ENCODE measurements at regions not wholly inside any gene's neighbourhood (a gene's known extent, or its start where the extent isn't known, plus 50 kb on each side); places are given as distances from the start of the nearest gene placed in this dataset.

- no peak overlapping the region for H3K56ac ChIP-seq (ENCODE audit: insufficient read length, low read depth, low read length)
- H3K18ac ChIP-seq (ENCODE audit: insufficient read length, low read depth, low read length): no peak overlapping the region
- no peak overlapping the region for H4K91ac ChIP-seq (ENCODE audit: insufficient read length, low read depth, low read length)
- H3K27me3 ChIP-seq (ENCODE audit: insufficient read depth, low read length): no peaks in the 10 kb centered on the region; the same call in 1 of the 2 replicates
- no peak overlapping the region for H2BK15ac ChIP-seq (ENCODE audit: low read depth, low read length)
- H3K4me2 ChIP-seq (ENCODE audit: insufficient read depth, insufficient read length, low read length): no peak overlapping the region
- no peak overlapping the region for H4K8ac ChIP-seq (replicated peaks; ENCODE audit: insufficient read length, low read depth, low read length)
- no peak overlapping the region for H2BK5ac ChIP-seq (ENCODE audit: insufficient read length, low read length)
- no peak overlapping the region for H2BK12ac ChIP-seq (ENCODE audit: insufficient read length, low read depth, low read length)
- no peak overlapping the region for H3K9ac ChIP-seq (ENCODE audit: extremely low read depth, insufficient read length, low read length)
- H3K27ac Mint-ChIP-seq: no peak overlapping the region
- H3T11ph ChIP-seq (ENCODE audit: low read length): no peak overlapping the region
- no peaks in the 10 kb centered on the region for H3K79me1 ChIP-seq (ENCODE audit: insufficient read depth, low read depth, low read length, poor library complexity, severe bottlenecking)
- H3K23ac ChIP-seq (ENCODE audit: insufficient read length, low read depth, low read length): no peak overlapping the region
- H3K79me2 ChIP-seq (ENCODE audit: insufficient read depth, low read length): no peaks in the 10 kb centered on the region
- H4K20me1 ChIP-seq (ENCODE audit: control insufficient read depth, insufficient read depth, insufficient read length): no peaks in the 10 kb centered on the region
- no CpG with 5 or more reads among the region's 5 CpGs for WGBS (ENCODE audit: extremely low coverage, insufficient read length, low lambda C conversion rate)
- H4K5ac ChIP-seq (ENCODE audit: insufficient read length, low read depth, low read length): no peak overlapping the region
- H3K27me3 Mint-ChIP-seq (ENCODE audit: low read depth): peaks cover 9% of the 10 kb centered on the region
- no peaks in the 10 kb centered on the region for H3K23me2 ChIP-seq (ENCODE audit: insufficient read length, low read depth, low read length, poor library complexity, severe bottlenecking)
- TF ChIP-seq, protein P1, sequence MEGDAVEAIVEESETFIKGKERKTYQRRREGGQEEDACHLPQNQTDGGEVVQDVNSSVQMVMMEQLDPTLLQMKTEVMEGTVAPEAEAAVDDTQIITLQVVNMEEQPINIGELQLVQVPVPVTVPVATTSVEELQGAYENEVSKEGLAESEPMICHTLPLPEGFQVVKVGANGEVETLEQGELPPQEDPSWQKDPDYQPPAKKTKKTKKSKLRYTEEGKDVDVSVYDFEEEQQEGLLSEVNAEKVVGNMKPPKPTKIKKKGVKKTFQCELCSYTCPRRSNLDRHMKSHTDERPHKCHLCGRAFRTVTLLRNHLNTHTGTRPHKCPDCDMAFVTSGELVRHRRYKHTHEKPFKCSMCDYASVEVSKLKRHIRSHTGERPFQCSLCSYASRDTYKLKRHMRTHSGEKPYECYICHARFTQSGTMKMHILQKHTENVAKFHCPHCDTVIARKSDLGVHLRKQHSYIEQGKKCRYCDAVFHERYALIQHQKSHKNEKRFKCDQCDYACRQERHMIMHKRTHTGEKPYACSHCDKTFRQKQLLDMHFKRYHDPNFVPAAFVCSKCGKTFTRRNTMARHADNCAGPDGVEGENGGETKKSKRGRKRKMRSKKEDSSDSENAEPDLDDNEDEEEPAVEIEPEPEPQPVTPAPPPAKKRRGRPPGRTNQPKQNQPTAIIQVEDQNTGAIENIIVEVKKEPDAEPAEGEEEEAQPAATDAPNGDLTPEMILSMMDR (conservative IDR thresholded peaks at IDR 0.05): no peak
- H2AK5ac ChIP-seq (ENCODE audit: insufficient read length, low read length): no peak overlapping the region
- H3K4me3 Mint-ChIP-seq: no peak overlapping the region
- no peaks in the 10 kb centered on the region for H3K4me1 ChIP-seq (ENCODE audit: insufficient read depth, low read length)
- no peak overlapping the region for H3K4ac ChIP-seq (ENCODE audit: low read depth, low read length)
- H3K9me3 ChIP-seq (ENCODE audit: control insufficient read depth, low read depth, low read length): no peaks in the 10 kb centered on the region
- DNase-seq: no peak
- no peak overlapping the region for H3K14ac ChIP-seq (ENCODE audit: insufficient read depth, low read length)
- no peaks in the 10 kb centered on the region for H3K4me1 Mint-ChIP-seq
- H3K27ac ChIP-seq (ENCODE audit: insufficient read length, low read depth, low read length): no peak overlapping the region
- no peaks in the 10 kb centered on the region; a peak in 2 of 7 replicates for H3K36me3 Mint-ChIP-seq (ENCODE audit: insufficient read depth in 1 of 3, low read depth in 3 of 3)
- peaks cover 66 to 76% of the 10 kb centered on the region in 2 experiments for H3K9me3 Mint-ChIP-seq
- no peak overlapping the region for H2BK120ac ChIP-seq (ENCODE audit: low read depth, low read length, poor library complexity, severe bottlenecking)
- H2BK20ac ChIP-seq (ENCODE audit: low read depth, low read length, poor library complexity, severe bottlenecking): no peak overlapping the region
- H2AFZ ChIP-seq (ENCODE audit: low read length): no peak overlapping the region
Observed at GRCh38 chrX:39356119-39356807, 555.0 kb downstream of the MID1IP1 start.

Measured in H9 (cell line).